PC-9 (cell line): ENCODE measurements at regions not wholly inside any gene's neighbourhood (a gene's known extent, or its start where the extent isn't known, plus 50 kb on each side); places are given as distances from the start of the nearest gene placed in this dataset.

Source experiments
- EZH2 ChIP-seq: fragments of 200-600 bp; sonication (generic); IDR thresholded peaks from 2 replicates; pipeline ENCODE4 v1.8.0; 2017; ENCODE audit warnings: antibody characterized with exemption, low read depth
- TF ChIP-seq, protein P1 (sequence below): fragments of 200-600 bp; sonication (generic); conservative IDR thresholded peaks from 2 replicates; pipeline ENCODE4 v1.6.1; 2017; ENCODE audit warnings: mixed run types, antibody characterized with exemption, mild to moderate bottlenecking, moderate library complexity

- TF ChIP-seq, protein P1, sequence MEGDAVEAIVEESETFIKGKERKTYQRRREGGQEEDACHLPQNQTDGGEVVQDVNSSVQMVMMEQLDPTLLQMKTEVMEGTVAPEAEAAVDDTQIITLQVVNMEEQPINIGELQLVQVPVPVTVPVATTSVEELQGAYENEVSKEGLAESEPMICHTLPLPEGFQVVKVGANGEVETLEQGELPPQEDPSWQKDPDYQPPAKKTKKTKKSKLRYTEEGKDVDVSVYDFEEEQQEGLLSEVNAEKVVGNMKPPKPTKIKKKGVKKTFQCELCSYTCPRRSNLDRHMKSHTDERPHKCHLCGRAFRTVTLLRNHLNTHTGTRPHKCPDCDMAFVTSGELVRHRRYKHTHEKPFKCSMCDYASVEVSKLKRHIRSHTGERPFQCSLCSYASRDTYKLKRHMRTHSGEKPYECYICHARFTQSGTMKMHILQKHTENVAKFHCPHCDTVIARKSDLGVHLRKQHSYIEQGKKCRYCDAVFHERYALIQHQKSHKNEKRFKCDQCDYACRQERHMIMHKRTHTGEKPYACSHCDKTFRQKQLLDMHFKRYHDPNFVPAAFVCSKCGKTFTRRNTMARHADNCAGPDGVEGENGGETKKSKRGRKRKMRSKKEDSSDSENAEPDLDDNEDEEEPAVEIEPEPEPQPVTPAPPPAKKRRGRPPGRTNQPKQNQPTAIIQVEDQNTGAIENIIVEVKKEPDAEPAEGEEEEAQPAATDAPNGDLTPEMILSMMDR, result no peak
- TF ChIP-seq EZH2, result no peak
Observed at GRCh38 chr14:85079842-85080730, 449.9 kb upstream of the FLRT2 start.
